ENCODE measurements at regions not wholly inside any gene's neighbourhood (a gene's known extent, or its start where the extent isn't known, plus 50 kb on each side); places are given as distances from the start of the nearest gene placed in this dataset.

GRCh38 chr3:177565981-177566380, 368.7 kb upstream of the TBL1XR1 start:
- ATAC-seq (ENCODE audit: low read depth in 2 of 2) (no peak), DNase-seq (no peak)
- Mint-ChIP-seq H3K9me3 (peaks cover 0 to 4% (median 0%) of the 10 kb centered on the region in 7 donors), H3K4me1 (peaks cover 12 to 20% (median 13%) of the 10 kb centered on the region in 3 donors), H3K36me3 (no peaks in the 10 kb centered on the region), H3K27me3 (no peaks in the 10 kb centered on the region), H3K4me3 (no peak overlapping the region), H3K27ac (peak overlapping the region in 2 of 6 donors; percentile 45 to 78)

GRCh38 chr3:177567833-177568232, 370.6 kb upstream of the TBL1XR1 start:
- no peak for ATAC-seq (ENCODE audit: low read depth in 2 of 2)
- Mint-ChIP-seq H3K4me3 (no peak overlapping the region), H3K36me3 (no peaks in the 10 kb centered on the region), H3K27ac (no peak overlapping the region), H3K4me1 (peaks cover 12 to 29% (median 17%) of the 10 kb centered on the region in 3 donors), H3K27me3 (no peaks in the 10 kb centered on the region), H3K9me3 (peaks cover 0 to 4% (median 0%) of the 10 kb centered on the region in 7 donors)
- DNase-seq = no peak

GRCh38 chr3:177569193-177569592, 371.9 kb upstream of the TBL1XR1 start:
- peaks cover 12 to 27% (median 17%) of the 10 kb centered on the region in 3 donors for H3K4me1 Mint-ChIP-seq
- H3K27me3 Mint-ChIP-seq = no peaks in the 10 kb centered on the region
- H3K9me3 Mint-ChIP-seq = peaks cover 0 to 4% (median 0%) of the 10 kb centered on the region in 7 donors
- no peaks in the 10 kb centered on the region for H3K36me3 Mint-ChIP-seq
- no peak for DNase-seq
- ATAC-seq (ENCODE audit: low read depth in 2 of 2) = no peak
- no peak overlapping the region for H3K4me3 Mint-ChIP-seq
- H3K27ac Mint-ChIP-seq = no peak overlapping the region

GRCh38 chr3:177569875-177570657, 372.8 kb upstream of the TBL1XR1 start:
- ATAC-seq (ENCODE audit: low read depth in 2 of 2) (peak; percentile 61 to 63), DNase-seq (peak; percentile 1)
- peaks cover 12 to 24% (median 17%) of the 10 kb centered on the region in 3 donors for H3K4me1 Mint-ChIP-seq
- peak overlapping the region in 5 of 8 donors; percentile 5 to 77 (median 58) for H3K4me3 Mint-ChIP-seq
- peaks cover 0 to 4% (median 0%) of the 10 kb centered on the region in 7 donors for H3K9me3 Mint-ChIP-seq
- H3K36me3 Mint-ChIP-seq = no peaks in the 10 kb centered on the region
- H3K27ac Mint-ChIP-seq = peak overlapping the region in 2 of 6 donors; percentile 13 to 16
- H3K27me3 Mint-ChIP-seq = peaks cover 0 to 6% (median 0%) of the 10 kb centered on the region in 3 donors

- Mint-ChIP-seq H3K36me3 (no peaks in the 10 kb centered on the region), H3K4me1 (peaks cover 12 to 24% (median 17%) of the 10 kb centered on the region in 3 donors), H3K9me3 (peaks cover 0 to 4% (median 0%) of the 10 kb centered on the region in 7 donors), H3K27ac (peak overlapping the region in 1 of 6 donors; percentile 45), H3K27me3 (peaks cover 0 to 6% (median 0%) of the 10 kb centered on the region in 3 donors), H3K4me3 (peak overlapping the region in 1 of 8 donors; percentile 36)
- ATAC-seq (ENCODE audit: low read depth in 2 of 2) = no peak
- DNase-seq = no peak
Observed at GRCh38 chr3:177571271-177571943, 374.1 kb upstream of the TBL1XR1 start.

- H3K4me1 Mint-ChIP-seq = peaks cover 12 to 24% (median 17%) of the 10 kb centered on the region in 3 donors
- ATAC-seq (ENCODE audit: low read depth in 2 of 2) (no peak), DNase-seq (no peak)
Observed at GRCh38 chr3:177571944-177572315, 374.6 kb upstream of the TBL1XR1 start.

GRCh38 chr3:177574222-177574856, 377.1 kb upstream of the TBL1XR1 start:
- H3K4me3 Mint-ChIP-seq = no peak overlapping the region

More at GRCh38 chr3:177571944-177572315, 374.6 kb upstream of the TBL1XR1 start:
- Mint-ChIP-seq H3K9me3 (peaks cover 0 to 4% (median 0%) of the 10 kb centered on the region in 7 donors), H3K27me3 (peaks cover 0 to 6% (median 0%) of the 10 kb centered on the region in 3 donors), H3K36me3 (no peaks in the 10 kb centered on the region), H3K4me3 (peak overlapping the region in 1 of 8 donors; percentile 34), H3K27ac (peak overlapping the region in 1 of 6 donors; percentile 54)

GRCh38 chr3:177576746-177577145, 379.5 kb upstream of the TBL1XR1 start:
- no peak overlapping the region for H3K4me3 Mint-ChIP-seq
- no peak overlapping the region for H3K27ac Mint-ChIP-seq
- ATAC-seq (ENCODE audit: low read depth in 2 of 2) = no peak
- no peaks in the 10 kb centered on the region for H3K36me3 Mint-ChIP-seq
- H3K27me3 Mint-ChIP-seq = peaks cover 0 to 6% (median 0%) of the 10 kb centered on the region in 3 donors
- H3K4me1 Mint-ChIP-seq = peaks cover 9 to 24% (median 12%) of the 10 kb centered on the region in 3 donors
- peaks cover 0 to 2% (median 0%) of the 10 kb centered on the region in 7 donors for H3K9me3 Mint-ChIP-seq
- no peak for DNase-seq

More at GRCh38 chr3:177574222-177574856, 377.1 kb upstream of the TBL1XR1 start:
- H3K27me3 Mint-ChIP-seq = peaks cover 0 to 6% (median 0%) of the 10 kb centered on the region in 3 donors
- ATAC-seq (ENCODE audit: low read depth in 2 of 2) = no peak
- no peak for DNase-seq
- peaks cover 0 to 4% (median 0%) of the 10 kb centered on the region in 7 donors for H3K9me3 Mint-ChIP-seq
- peaks cover 19 to 39% (median 22%) of the 10 kb centered on the region in 3 donors for H3K4me1 Mint-ChIP-seq
- peak overlapping the region in 1 of 6 donors; percentile 41 for H3K27ac Mint-ChIP-seq
- no peaks in the 10 kb centered on the region for H3K36me3 Mint-ChIP-seq

GRCh38 chr3:177578488-177578887, 381.2 kb upstream of the TBL1XR1 start:
- peaks cover 0 to 6% (median 0%) of the 10 kb centered on the region in 3 donors for H3K27me3 Mint-ChIP-seq
- ATAC-seq (ENCODE audit: low read depth in 2 of 2) (peak; percentile 86 to 92), DNase-seq (no peak)
- H3K9me3 Mint-ChIP-seq = peaks cover 0 to 2% (median 0%) of the 10 kb centered on the region in 7 donors
- peak overlapping the region in 3 of 8 donors; percentile 25 to 54 (median 34) for H3K4me3 Mint-ChIP-seq
- no peaks in the 10 kb centered on the region for H3K36me3 Mint-ChIP-seq
- H3K4me1 Mint-ChIP-seq = peaks cover 8 to 18% (median 9%) of the 10 kb centered on the region in 3 donors
- peak overlapping the region in 1 of 6 donors; percentile 77 for H3K27ac Mint-ChIP-seq

GRCh38 chr3:177579419-177579818, 382.1 kb upstream of the TBL1XR1 start:
- DNase-seq (no peak), ATAC-seq (ENCODE audit: low read depth in 2 of 2) (no peak)
- Mint-ChIP-seq H3K27me3 (peaks cover 0 to 5% (median 0%) of the 10 kb centered on the region in 3 donors), H3K27ac (no peak overlapping the region), H3K4me1 (peaks cover 8 to 18% (median 9%) of the 10 kb centered on the region in 3 donors), H3K9me3 (peaks cover 0 to 2% (median 0%) of the 10 kb centered on the region in 7 donors), H3K4me3 (no peak overlapping the region), H3K36me3 (no peaks in the 10 kb centered on the region)

- H3K27me3 Mint-ChIP-seq = no peaks in the 10 kb centered on the region
- ATAC-seq (ENCODE audit: low read depth in 2 of 2) = no peak
Observed at GRCh38 chr3:177580437-177580836, 383.2 kb upstream of the TBL1XR1 start.

GRCh38 chr3:177585271-177585670, 388.0 kb upstream of the TBL1XR1 start:
- Mint-ChIP-seq H3K36me3 (no peaks in the 10 kb centered on the region), H3K27ac (no peak overlapping the region), H3K4me1 (no peaks in the 10 kb centered on the region), H3K9me3 (peaks cover 0 to 4% (median 0%) of the 10 kb centered on the region in 7 donors), H3K27me3 (no peaks in the 10 kb centered on the region), H3K4me3 (no peak overlapping the region)
- no peak for DNase-seq
- no peak for ATAC-seq (ENCODE audit: low read depth in 2 of 2)

More at GRCh38 chr3:177580437-177580836, 383.2 kb upstream of the TBL1XR1 start:
- no peak for DNase-seq
- H3K4me3 Mint-ChIP-seq = no peak overlapping the region
- no peak overlapping the region for H3K27ac Mint-ChIP-seq
- no peaks in the 10 kb centered on the region for H3K36me3 Mint-ChIP-seq
- peaks cover 8 to 18% (median 9%) of the 10 kb centered on the region in 3 donors for H3K4me1 Mint-ChIP-seq
- peaks cover 0 to 2% (median 0%) of the 10 kb centered on the region in 7 donors for H3K9me3 Mint-ChIP-seq

All from naive B cell (primary cell).